ENCODE measurements at regions not wholly inside any gene's neighbourhood (a gene's known extent, or its start where the extent isn't known, plus 50 kb on each side); places are given as distances from the start of the nearest gene placed in this dataset.

- TF ChIP-seq USF2 (IDR thresholded peaks at IDR 0.05; ENCODE audit: low read length) (no peak), BCL11A (IDR thresholded peaks at IDR 0.05; ENCODE audit: low read depth in 2 of 2, low read length in 2 of 2) (no peak), SUZ12 (IDR thresholded peaks at IDR 0.05; ENCODE audit: low read length) (no peak), HDAC2 (IDR thresholded peaks at IDR 0.05; ENCODE audit: borderline replicate concordance in 1 of 2, low read depth in 2 of 2, low read length in 2 of 2) (no peak), FOSL1 (IDR thresholded peaks at IDR 0.05; ENCODE audit: insufficient read depth, low read depth, low read length) (no peak)
Measured at GRCh38 chr6:154886471-154886870, 108.6 kb upstream of the TIAM2 start (continued).

All from H1 (cell line).